Stimulated activated CD4-positive, alpha-beta T cell treated with anti-CD3 and anti-CD28 coated beads, TNF-alpha, amount 100 ng/mL, for 24 hours (primary cell): ENCODE measurements at regions not wholly inside any gene's neighbourhood (a gene's known extent, or its start where the extent isn't known, plus 50 kb on each side); places are given as distances from the start of the nearest gene placed in this dataset.
"Not testable (repeated sequence)": the region's sequence is repeated elsewhere in the genome, so short reads cannot be mapped to it uniquely, and the experiment has no call there.

ENCODE experiments used
- DNase-seq, 3 experiments: peaks; one replicate each; pipeline ENCODE4 v3.0.0-alpha.2; 2020; ENCODE audit warnings: low read depth in 3 of 3

GRCh38 chr2:21194147-21194546, 70.4 kb downstream of the TDRD15 start:
- no peak for DNase-seq

GRCh38 chr2:21194858-21195271, 71.1 kb downstream of the TDRD15 start:
- DNase-seq, result no peak

- no peak for DNase-seq
These were observed 71.6 kb downstream of the TDRD15 start for GRCh38 chr2:21195326-21195725.

GRCh38 chr2:21198637-21199036, 74.9 kb downstream of the TDRD15 start:
- DNase-seq, result no peak

- no peak for DNase-seq
These were observed 80.2 kb downstream of the TDRD15 start for GRCh38 chr2:21203976-21204375.

GRCh38 chr2:21214085-21214484, 90.3 kb downstream of the TDRD15 start:
- not testable (repeated sequence) for DNase-seq

- DNase-seq, result no peak
These were observed 93.7 kb downstream of the TDRD15 start for GRCh38 chr2:21217442-21217841.

- no peak for DNase-seq
These were observed 97.2 kb downstream of the TDRD15 start for GRCh38 chr2:21220930-21221329.

- DNase-seq, result no peak
These were observed 99.8 kb downstream of the TDRD15 start for GRCh38 chr2:21223618-21224017.

- no peak for DNase-seq
These were observed 104.5 kb downstream of the TDRD15 start for GRCh38 chr2:21228041-21228895.

- DNase-seq, result no peak
These were observed 105.5 kb downstream of the TDRD15 start for GRCh38 chr2:21229302-21229701.

- DNase-seq, result no peak
These were observed 106.4 kb downstream of the TDRD15 start for GRCh38 chr2:21230140-21230539.

- no peak for DNase-seq
These were observed 108.2 kb downstream of the TDRD15 start for GRCh38 chr2:21231985-21232384.

- DNase-seq, result no peak
These were observed 109.4 kb downstream of the TDRD15 start for GRCh38 chr2:21233194-21233593.

- no peak for DNase-seq
These were observed 110.2 kb downstream of the TDRD15 start for GRCh38 chr2:21234001-21234400.

GRCh38 chr2:21234464-21235120, 110.8 kb downstream of the TDRD15 start:
- no peak for DNase-seq

GRCh38 chr2:21239749-21240148, 116.0 kb downstream of the TDRD15 start:
- not testable (repeated sequence) for DNase-seq

- no peak for DNase-seq
These were observed 120.4 kb downstream of the TDRD15 start for GRCh38 chr2:21244161-21244560.

- no peak for DNase-seq
These were observed 121.8 kb downstream of the TDRD15 start for GRCh38 chr2:21245565-21245964.

GRCh38 chr2:21249367-21249766, 125.6 kb downstream of the TDRD15 start:
- DNase-seq, result no peak

- no peak for DNase-seq
These were observed 126.9 kb downstream of the TDRD15 start for GRCh38 chr2:21250673-21251072.

- DNase-seq, result no peak
These were observed 127.6 kb downstream of the TDRD15 start for GRCh38 chr2:21251216-21251980.
